ENCODE measurements at regions not wholly inside any gene's neighbourhood (a gene's known extent, or its start where the extent isn't known, plus 50 kb on each side); places are given as distances from the start of the nearest gene placed in this dataset.

GRCh38 chr18:29226213-29226612 is 1049.3 kb upstream of the CDH2 start:
- no peak for DNase-seq (ENCODE audit: low spot score)

GRCh38 chr18:29225351-29225750 is 1048.4 kb upstream of the CDH2 start:
- DNase-seq (ENCODE audit: low spot score), result no peak

DNA sequence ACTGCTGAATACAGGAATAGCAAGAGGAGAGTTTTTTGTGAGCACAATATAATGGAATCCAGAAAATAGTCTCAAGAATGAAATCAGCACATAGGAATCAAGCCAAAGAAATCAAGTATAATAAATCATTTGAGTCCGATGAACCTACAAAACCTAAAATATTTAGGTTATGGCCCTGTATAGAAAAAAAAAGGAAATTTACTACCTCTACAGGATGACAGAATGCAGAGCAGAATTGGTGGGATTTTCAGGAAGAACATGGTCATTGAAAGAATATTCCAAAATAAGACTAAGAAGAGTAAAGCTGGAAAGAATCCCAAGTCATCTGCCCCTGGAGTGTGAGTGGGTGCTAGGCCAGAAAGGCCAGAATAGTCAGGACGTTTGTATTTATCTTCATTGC is 1041.2 kb upstream of the CDH2 start:
- peak; percentile 6 for DNase-seq (ENCODE audit: low spot score)

DNA sequence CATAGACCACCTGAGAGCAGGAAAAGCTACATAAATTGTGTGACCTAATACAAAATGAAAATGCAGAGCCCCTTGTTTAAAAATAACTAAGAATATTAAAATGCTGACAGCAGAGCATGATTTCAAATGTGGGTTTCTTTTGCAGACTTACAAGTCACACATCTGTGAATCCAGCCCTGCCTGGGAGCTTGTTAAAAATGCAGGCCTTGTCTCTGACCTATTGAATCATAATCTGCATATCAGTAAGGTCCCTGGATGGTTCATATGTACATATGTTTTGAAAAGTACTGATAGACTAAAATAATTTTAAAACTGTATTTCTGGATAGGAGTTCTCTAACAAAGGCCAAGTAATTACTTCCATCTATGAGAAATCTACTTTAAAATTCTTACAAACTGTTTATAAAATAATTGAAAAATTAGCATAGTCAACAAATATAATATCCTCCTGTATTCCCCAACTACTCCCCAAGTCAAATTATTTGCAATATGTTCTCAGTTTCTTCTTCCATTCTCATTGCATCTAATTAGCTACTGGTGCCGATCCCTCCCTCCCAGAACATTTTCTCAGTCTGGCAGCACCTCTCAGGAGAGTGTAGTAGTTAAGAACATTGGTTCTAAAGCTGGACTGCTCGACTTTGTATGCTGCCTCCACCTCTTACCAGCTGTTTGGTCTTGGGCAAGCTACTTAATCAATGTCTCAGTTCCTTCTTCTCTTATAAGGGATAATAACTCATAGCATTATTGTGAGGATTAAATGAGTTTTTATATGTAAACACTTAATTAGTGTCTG is 1040.4 kb upstream of the CDH2 start:
- DNase-seq (ENCODE audit: low spot score), result no peak

GRCh38 chr18:29198834-29199233 is 1021.9 kb upstream of the CDH2 start:
- DNase-seq (ENCODE audit: low spot score), result no peak

GRCh38 chr18:29196307-29196706 is 1019.4 kb upstream of the CDH2 start:
- DNase-seq (ENCODE audit: low spot score), result no peak

- DNase-seq (ENCODE audit: low spot score), result peak; percentile 56
These were observed 1014.3 kb upstream of the CDH2 start for GRCh38 chr18:29191263-29191662.

DNA sequence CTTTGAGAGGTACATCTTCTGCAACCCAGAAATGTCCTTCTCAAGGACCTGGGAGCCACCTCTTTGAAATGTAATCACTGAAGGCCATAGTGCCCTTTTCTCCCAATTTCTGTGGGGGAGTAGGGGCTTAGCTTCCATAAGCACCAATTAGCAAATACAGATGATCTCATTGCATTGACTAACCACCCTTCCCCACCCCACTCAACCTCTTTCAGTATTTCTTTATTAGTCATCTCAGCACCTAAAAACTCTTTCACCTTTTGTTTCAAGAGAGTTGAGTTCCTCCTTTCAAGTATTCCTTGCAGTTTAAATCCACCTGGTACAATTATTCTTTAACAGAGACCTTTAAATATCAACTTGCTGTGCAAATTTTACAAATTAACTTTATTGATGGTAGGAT is 1011.8 kb upstream of the CDH2 start:
- no peak for DNase-seq (ENCODE audit: low spot score)

DNA sequence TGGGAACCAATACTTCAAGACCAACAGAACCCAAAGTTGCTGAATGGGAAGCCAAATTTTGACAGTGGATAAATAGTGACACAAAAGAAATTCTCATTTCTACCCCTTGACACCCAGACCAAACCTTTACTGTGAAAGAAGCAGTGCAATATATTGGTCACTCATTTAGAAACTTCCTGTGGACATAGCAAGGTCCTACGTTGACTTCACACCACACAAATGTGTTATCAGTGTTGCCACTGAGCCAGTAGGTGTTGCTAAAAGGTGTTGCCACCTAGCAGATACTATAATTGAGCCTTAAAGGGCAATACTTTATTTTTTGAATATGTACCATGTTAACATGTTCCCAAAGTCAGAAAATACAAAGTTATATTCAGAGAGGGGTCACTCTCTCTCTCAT is 1008.9 kb upstream of the CDH2 start:
- no peak for DNase-seq (ENCODE audit: low spot score)

DNA sequence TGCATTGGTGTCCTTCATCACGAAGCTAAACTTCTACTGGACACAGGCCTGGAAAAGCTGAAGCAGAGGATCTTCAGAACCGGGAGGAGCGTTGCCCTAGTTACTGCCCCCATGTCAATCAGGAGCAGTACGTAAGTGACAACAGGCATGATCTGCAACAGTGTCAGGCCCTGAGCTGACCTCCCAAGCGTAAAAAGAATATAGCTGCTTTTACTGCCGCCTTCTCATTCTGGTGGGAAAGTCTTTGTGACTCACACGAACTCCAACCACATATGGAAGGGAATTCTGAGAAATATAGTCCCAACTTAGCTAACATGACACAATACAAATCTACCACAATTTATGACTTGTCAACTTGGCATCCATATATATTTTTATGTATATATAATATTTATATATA is 1007.7 kb upstream of the CDH2 start:
- DNase-seq (ENCODE audit: low spot score), result no peak

DNA sequence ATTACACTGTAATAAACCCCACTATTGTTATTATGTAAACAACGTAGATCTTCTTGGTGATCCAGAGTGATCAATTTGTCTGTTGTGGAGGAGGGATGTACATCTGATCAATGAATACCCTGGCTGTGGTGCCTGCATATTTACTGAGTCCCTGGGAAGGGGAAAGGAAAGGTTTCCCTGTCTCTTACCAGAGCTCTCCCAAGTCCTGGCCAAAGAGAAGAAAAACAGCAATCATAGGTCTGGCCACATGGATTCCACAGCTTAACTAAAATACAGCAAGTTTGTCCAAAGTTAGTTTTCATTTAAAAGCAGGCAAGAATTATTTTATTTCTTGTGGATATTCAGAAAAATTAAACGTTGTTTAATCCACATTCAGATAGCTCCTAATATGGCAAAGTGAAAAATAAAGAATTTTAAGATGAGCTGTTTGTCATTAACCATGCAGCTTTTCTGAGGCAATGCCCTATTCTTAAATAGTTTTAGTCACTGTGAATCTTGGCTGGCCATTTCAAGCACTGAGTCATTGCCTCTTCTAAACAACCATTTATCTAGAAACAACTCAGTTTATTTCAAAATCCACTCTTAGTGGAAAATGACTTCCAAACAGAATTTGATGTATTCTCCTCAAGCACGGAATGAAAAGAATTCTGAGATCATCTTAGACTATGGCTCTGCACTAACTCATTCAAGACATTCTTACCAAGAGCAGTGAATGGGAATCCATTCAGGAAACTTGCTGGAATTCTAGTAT is 1004.4 kb upstream of the CDH2 start:
- DNase-seq (ENCODE audit: low spot score), result peak; percentile 56

DNA sequence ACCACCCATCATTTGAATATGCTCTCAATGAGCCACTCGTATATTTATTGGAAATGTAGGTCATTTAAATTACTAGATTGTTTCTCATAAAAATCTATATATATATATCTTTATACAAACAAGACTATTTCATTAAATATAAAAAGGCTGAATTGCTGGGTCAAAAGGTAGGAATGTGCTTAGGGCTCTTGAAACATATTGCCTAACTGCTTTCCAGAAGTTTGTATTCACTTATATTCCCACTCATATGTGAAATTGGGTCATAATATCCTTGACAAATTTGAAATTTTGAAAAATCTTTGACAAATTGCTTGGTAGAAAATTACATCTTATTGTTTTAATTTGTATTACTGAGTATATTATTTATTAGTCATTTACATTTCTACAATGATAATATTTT is 999.8 kb upstream of the CDH2 start:
- peak; percentile 4 for DNase-seq (ENCODE audit: low spot score)

GRCh38 chr18:29174891-29175290 is 998.0 kb upstream of the CDH2 start:
- DNase-seq (ENCODE audit: low spot score), result no peak

GRCh38 chr18:29172756-29173067 is 995.8 kb upstream of the CDH2 start:
- no peak for DNase-seq (ENCODE audit: low spot score)

DNA sequence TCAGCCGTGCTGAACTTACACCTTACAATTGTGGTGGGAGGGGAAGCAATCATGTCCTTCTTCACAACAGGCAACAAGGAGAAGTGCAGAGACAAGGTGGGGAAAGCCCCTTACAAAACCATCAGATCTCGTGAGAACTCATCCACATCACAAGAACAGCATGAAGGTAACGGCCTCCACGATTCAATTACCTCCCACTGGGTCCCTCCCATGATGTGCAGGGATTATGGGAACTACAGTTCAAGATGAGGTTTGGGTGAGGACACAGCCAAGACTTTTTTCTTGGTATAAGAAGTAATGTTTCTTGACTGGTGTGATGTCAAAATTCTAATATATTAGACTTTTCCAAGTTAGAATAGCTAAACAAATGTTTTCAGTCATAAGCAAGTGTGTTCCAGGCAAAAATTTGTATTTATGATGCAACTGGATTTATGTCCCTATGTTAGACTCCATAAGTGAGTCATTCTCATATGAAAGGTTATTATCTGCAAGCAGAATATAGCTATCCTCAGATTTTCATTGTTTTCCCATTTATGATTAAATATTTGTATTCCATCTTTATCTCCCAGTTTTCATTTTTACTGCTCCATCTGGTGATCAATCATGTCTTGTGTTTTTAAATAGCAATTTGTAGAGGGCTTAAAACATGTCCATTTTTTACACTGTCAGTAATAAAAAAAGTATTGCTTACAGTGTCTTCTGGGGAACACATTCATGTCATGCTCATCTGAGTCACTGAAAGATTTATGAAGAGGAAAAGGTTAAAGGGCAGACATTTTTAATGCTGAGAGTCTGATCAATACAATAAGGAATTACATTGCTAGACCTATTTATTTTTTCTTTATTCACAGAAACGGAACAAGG is 995.2 kb upstream of the CDH2 start:
- peak; percentile 33 for DNase-seq (ENCODE audit: low spot score)

DNA sequence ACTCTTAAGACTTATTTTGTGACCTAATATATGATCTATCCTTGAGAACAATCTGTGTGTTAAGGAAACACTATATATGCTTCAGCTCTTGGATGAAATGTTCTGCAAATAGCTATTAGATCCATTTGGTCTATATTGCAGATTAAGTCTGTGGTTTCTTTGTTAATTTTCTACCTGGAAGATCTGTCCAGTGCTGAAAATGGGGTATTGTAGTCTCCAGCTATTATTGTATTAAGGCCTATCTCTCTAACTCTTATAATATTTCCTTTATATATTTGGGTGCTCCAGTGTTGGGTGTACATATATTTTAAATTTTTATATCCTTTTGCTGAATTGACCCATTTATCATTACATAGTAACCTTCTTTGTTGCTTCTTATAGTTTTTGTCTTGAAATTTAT is 992.7 kb upstream of the CDH2 start:
- no peak for DNase-seq (ENCODE audit: low spot score)

GRCh38 chr18:29164993-29165599 is 988.2 kb upstream of the CDH2 start:
- peak; percentile 62 for DNase-seq (ENCODE audit: low spot score)

DNA sequence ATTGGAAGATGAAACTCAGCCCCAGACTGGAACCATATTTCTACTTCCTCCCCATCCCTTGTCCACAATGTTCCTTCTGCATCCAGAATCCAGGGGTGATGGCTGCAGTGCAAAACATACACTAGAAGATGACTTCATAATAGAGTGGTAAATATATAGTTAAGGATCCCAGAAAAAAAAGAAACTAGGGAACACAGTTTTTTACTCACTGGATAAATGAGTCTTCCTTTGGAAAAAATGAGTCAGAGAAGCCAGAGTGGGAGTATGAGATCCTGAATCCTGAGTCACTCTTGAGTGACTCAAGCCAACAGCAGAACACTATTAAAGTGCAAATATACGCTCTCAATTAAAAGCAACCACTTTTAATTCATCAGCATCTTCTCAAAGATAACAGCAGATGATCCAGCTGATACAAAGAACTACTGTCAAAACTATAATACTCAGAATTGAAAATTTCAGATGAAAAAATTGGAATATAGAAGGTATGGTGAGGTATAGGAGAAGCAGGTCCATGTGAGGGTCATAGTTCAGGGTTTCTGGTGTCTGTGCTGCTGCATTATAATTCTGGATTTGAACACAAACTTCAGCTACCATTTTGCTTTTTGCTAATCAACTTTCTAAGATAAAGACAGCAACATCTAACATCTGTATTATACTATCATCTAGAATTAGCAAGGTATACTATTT is 987.2 kb upstream of the CDH2 start:
- peak; percentile 77 for DNase-seq (ENCODE audit: low spot score)

DNA sequence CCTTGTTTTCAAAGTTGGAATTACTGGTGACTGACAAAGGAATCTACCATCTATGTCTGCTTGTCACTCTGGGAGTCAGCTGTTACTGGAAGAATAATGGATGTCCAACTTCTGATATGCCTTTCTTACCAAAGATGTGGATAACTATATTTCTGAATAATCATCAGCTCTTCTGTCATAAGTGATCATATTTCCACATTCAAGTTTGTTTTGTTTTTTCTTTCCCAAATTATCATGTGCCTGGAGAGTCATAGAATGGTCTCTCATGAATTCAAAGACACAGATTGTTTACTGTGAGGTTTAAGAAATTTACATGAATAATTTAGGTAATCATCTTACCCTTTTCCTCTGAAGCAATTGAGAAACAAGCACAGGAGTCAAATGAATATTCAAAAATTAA is 986.7 kb upstream of the CDH2 start:
- DNase-seq (ENCODE audit: low spot score), result no peak

GRCh38 chr18:29161429-29161828 is 984.5 kb upstream of the CDH2 start:
- DNase-seq (ENCODE audit: low spot score), result no peak

- no peak for DNase-seq (ENCODE audit: low spot score)
These were observed 983.2 kb upstream of the CDH2 start for GRCh38 chr18:29160170-29160569.

DNA sequence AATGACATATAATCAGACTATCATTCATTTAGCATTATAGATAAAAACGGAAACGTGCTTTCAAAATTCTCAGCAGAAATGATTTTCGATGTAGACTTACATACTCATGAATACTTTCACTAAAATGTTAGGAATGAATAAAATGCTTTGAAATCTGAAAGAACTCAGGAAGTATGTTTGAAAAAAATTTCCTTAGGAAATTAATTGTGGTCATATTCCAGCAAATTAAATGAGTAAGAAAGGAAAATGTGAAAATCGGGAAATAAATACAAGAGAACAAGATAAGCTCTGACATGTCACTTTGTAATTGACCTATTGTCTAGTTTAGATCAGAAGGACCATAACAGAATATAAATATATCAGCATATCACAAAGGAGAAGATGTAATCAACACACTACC is 981.0 kb upstream of the CDH2 start:
- no peak for DNase-seq (ENCODE audit: low spot score)

Measured in GM03348 (cell line).